SH-SY5Y (cell line): ENCODE measurements at regions not wholly inside any gene's neighbourhood (a gene's known extent, or its start where the extent isn't known, plus 50 kb on each side); places are given as distances from the start of the nearest gene placed in this dataset.

Experiments
- GATA2 ChIP-seq: IDR thresholded peaks from 2 replicates; pipeline ENCODE4 v1.6.1; 2011; ENCODE audit warnings: mild to moderate bottlenecking, low read depth, low read length
- GATA3 ChIP-seq: IDR thresholded peaks from 2 replicates; pipeline ENCODE4 v1.6.1; 2011; ENCODE audit warnings: low read depth, mild to moderate bottlenecking, low read length, moderate library complexity

DNA sequence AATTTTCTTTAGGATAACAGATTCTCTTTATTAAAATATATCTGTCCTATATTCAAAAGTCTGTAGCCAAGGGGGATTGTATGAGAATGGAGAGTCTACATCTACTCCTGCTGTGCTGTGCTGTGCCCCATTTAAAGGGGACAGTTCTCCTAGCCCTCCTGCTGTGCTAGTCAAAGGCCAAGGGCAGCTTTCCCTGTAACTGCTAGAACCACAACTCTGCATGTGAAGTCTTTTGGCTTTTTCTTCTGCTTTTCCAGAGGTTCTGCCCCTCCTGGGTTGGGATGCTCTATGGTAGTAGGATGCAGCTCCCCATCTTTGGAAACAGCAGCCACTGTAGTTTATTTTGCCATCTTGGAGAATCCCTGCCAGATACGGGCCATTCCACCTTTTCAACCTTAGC lies 197.5 kb upstream of the JUN start:
- no peak for TF ChIP-seq GATA2
- TF ChIP-seq GATA3 = no peak
